ENCODE measurements at regions not wholly inside any gene's neighbourhood (a gene's known extent, or its start where the extent isn't known, plus 50 kb on each side); places are given as distances from the start of the nearest gene placed in this dataset.

- TF ChIP-seq, protein P1, sequence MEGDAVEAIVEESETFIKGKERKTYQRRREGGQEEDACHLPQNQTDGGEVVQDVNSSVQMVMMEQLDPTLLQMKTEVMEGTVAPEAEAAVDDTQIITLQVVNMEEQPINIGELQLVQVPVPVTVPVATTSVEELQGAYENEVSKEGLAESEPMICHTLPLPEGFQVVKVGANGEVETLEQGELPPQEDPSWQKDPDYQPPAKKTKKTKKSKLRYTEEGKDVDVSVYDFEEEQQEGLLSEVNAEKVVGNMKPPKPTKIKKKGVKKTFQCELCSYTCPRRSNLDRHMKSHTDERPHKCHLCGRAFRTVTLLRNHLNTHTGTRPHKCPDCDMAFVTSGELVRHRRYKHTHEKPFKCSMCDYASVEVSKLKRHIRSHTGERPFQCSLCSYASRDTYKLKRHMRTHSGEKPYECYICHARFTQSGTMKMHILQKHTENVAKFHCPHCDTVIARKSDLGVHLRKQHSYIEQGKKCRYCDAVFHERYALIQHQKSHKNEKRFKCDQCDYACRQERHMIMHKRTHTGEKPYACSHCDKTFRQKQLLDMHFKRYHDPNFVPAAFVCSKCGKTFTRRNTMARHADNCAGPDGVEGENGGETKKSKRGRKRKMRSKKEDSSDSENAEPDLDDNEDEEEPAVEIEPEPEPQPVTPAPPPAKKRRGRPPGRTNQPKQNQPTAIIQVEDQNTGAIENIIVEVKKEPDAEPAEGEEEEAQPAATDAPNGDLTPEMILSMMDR (IDR thresholded peaks at IDR 0.05), result no peak
- no peak for TF ChIP-seq POLR2A (IDR thresholded peaks at IDR 0.05)
These were observed 359.5 kb upstream of the MGMT start for GRCh38 chr10:129107525-129107924.

All from uterus (tissue), 2 donors.